HepG2 (cell line): ENCODE measurements at regions not wholly inside any gene's neighbourhood (a gene's known extent, or its start where the extent isn't known, plus 50 kb on each side); places are given as distances from the start of the nearest gene placed in this dataset.

ENCODE experiments used
- CREB1 ChIP-seq, 2 experiments: fragments of 450-650 bp in 1 of 2; IDR thresholded peaks; 2 replicates each; pipeline ENCODE4 v1.6.1; 2016 to 2017; ENCODE audit warnings: control low read depth in 1 of 2, mild to moderate bottlenecking in 1 of 2, missing compliant biosample characterization in 1 of 2, missing genetic modification characterization in 1 of 2
- ETV6 ChIP-seq: sonication (generic); formaldehyde crosslinking; conservative IDR thresholded peaks from 2 replicates; pipeline ENCODE4 v1.4.0; 2020; ENCODE audit warnings: missing genetic modification reagents
- FOXJ3 ChIP-seq: sonication (generic); formaldehyde crosslinking; IDR thresholded peaks from 2 replicates; pipeline ENCODE4 v1.4.0; 2020; ENCODE audit warnings: missing genetic modification reagents, mild to moderate bottlenecking, borderline replicate concordance
- FOXP1 ChIP-seq, 2 experiments: fragments of 450-650 bp in 1 of 2; IDR thresholded peaks; 2 replicates each; pipeline ENCODE4 v1.6.1; 2017 to 2018; ENCODE audit warnings: antibody characterized with exemption in 1 of 2
- GATAD1 ChIP-seq: IDR thresholded peaks from 2 replicates; pipeline ENCODE4 v1.6.1; 2016; ENCODE audit warnings: missing genetic modification reagents, missing compliant biosample characterization
- GFI1 ChIP-seq: sonication (generic); formaldehyde crosslinking; IDR thresholded peaks from 2 replicates; pipeline ENCODE4 v1.5.0; 2020; ENCODE audit warnings: missing genetic modification reagents, mild to moderate bottlenecking, borderline replicate concordance
- HMG20B ChIP-seq: conservative IDR thresholded peaks from 2 replicates; pipeline ENCODE4 v1.6.1; 2016; ENCODE audit warnings: missing genetic modification reagents, missing compliant biosample characterization
- HNF4A ChIP-seq: sonication (generic); formaldehyde crosslinking; IDR thresholded peaks from 2 replicates; pipeline ENCODE4 v1.4.0; 2020; ENCODE audit warnings: missing genetic modification reagents
- MIER3 ChIP-seq: IDR thresholded peaks from 2 replicates; pipeline ENCODE4 v1.6.1; 2016; ENCODE audit warnings: missing compliant biosample characterization, borderline replicate concordance
- MXD4 ChIP-seq: IDR thresholded peaks from 2 replicates; pipeline ENCODE4 v1.6.1; 2016; ENCODE audit warnings: mild to moderate bottlenecking, missing biosample characterization, missing genetic modification reagents
- SAP130 ChIP-seq: IDR thresholded peaks from 2 replicates; pipeline ENCODE4 v1.6.1; 2016; ENCODE audit warnings: low read depth
- SOX6 ChIP-seq, 2 experiments: fragments of 450-650 bp in 1 of 2; sonication (generic) in 1 of 2; formaldehyde crosslinking in 1 of 2; IDR thresholded peaks; 2 replicates each; pipeline versions ENCODE4 v1.4.0 to v1.6.1; 2017 to 2020; ENCODE audit warnings: antibody characterized with exemption in 1 of 2, mild to moderate bottlenecking in 1 of 2, missing genetic modification reagents in 1 of 2
- TBX2 ChIP-seq: sonication (generic); formaldehyde crosslinking; IDR thresholded peaks from 2 replicates; pipeline ENCODE4 v1.5.0; 2020; ENCODE audit warnings: missing genetic modification reagents, mild to moderate bottlenecking, borderline replicate concordance
- ZGPAT ChIP-seq: IDR thresholded peaks from 2 replicates; pipeline ENCODE4 v1.6.1; 2016; ENCODE audit warnings: mild to moderate bottlenecking
- ZKSCAN8 ChIP-seq: IDR thresholded peaks from 2 replicates; pipeline ENCODE4 v1.6.1; 2016; ENCODE audit warnings: borderline replicate concordance, missing genetic modification reagents, missing compliant biosample characterization
- ZNF280D ChIP-seq: sonication (generic); formaldehyde crosslinking; IDR thresholded peaks from 2 replicates; pipeline ENCODE4 v1.5.1; 2020; ENCODE audit warnings: mild to moderate bottlenecking, missing genetic modification reagents
- ZNF292 ChIP-seq: sonication (generic); formaldehyde crosslinking; IDR thresholded peaks from 2 replicates; pipeline ENCODE4 v1.8.1; 2022; ENCODE audit warnings: mild to moderate bottlenecking, low read depth, missing genetic modification reagents, borderline replicate concordance
- ZNF33A ChIP-seq: sonication (generic); formaldehyde crosslinking; IDR thresholded peaks from 2 replicates; pipeline ENCODE4 v1.5.1; 2020; ENCODE audit warnings: missing genetic modification reagents, mild to moderate bottlenecking, moderate library complexity, borderline replicate concordance
- ZNF430 ChIP-seq: sonication (generic); formaldehyde crosslinking; IDR thresholded peaks from 2 replicates; pipeline ENCODE4 v1.9.0; 2021; ENCODE audit warnings: mild to moderate bottlenecking, missing genetic modification reagents
- ZNF460 ChIP-seq: sonication (generic); formaldehyde crosslinking; IDR thresholded peaks from 2 replicates; pipeline ENCODE4 v1.5.1; 2020; ENCODE audit warnings: missing genetic modification reagents, mild to moderate bottlenecking, borderline replicate concordance
- ZNF644 ChIP-seq: IDR thresholded peaks from 2 replicates; pipeline ENCODE4 v1.6.1; 2016; ENCODE audit warnings: low read depth
- TF ChIP-seq, protein P1 (sequence below): sonication (generic); formaldehyde crosslinking; IDR thresholded peaks from 2 replicates; pipeline ENCODE4 v1.4.0; 2020; ENCODE audit warnings: missing genetic modification reagents

- TF ChIP-seq GFI1 (CRISPR knock-in tag) = peak; percentile 96
- TF ChIP-seq SAP130 (CRISPR knock-in tag) = peak; percentile 56
- no peak for TF ChIP-seq CREB1 (IDR thresholded peaks at IDR 0.05)
- TF ChIP-seq CREB1 (CRISPR knock-in tag; IDR thresholded peaks at IDR 0.05) = peak; percentile 54; the same call in 1 of the 2 replicates
- no peak for TF ChIP-seq FOXP1 (IDR thresholded peaks at IDR 0.05)
- TF ChIP-seq FOXP1 (CRISPR knock-in tag; IDR thresholded peaks at IDR 0.05) = peak; percentile 66
- TF ChIP-seq FOXJ3 = peak; percentile 89; the same call in 1 of the 2 replicates
- TF ChIP-seq TBX2 (CRISPR knock-in tag) = peak; percentile 73; the same call in 1 of the 2 replicates
- TF ChIP-seq, protein P1, sequence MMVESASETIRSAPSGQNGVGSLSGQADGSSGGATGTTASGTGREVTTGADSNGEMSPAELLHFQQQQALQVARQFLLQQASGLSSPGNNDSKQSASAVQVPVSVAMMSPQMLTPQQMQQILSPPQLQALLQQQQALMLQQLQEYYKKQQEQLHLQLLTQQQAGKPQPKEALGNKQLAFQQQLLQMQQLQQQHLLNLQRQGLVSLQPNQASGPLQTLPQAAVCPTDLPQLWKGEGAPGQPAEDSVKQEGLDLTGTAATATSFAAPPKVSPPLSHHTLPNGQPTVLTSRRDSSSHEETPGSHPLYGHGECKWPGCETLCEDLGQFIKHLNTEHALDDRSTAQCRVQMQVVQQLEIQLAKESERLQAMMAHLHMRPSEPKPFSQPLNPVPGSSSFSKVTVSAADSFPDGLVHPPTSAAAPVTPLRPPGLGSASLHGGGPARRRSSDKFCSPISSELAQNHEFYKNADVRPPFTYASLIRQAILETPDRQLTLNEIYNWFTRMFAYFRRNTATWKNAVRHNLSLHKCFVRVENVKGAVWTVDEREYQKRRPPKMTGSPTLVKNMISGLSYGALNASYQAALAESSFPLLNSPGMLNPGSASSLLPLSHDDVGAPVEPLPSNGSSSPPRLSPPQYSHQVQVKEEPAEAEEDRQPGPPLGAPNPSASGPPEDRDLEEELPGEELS (CRISPR knock-in tag) = peak; percentile 62
- TF ChIP-seq ZNF33A (CRISPR knock-in tag) = no peak
- 0 out of 2 replicates have a peak, but pooled peaks have one; percentile 32 for TF ChIP-seq GATAD1 (CRISPR knock-in tag)
- TF ChIP-seq ZKSCAN8 (CRISPR knock-in tag) = peak; percentile 31; the same call in 1 of the 2 replicates
- 0 out of 2 replicates have a peak, but pooled peaks have one; percentile 67 for TF ChIP-seq ETV6
- TF ChIP-seq ZNF430 (CRISPR knock-in tag) = peak; percentile 51; the same call in 1 of the 2 replicates
- TF ChIP-seq ZNF460 (CRISPR knock-in tag) = no peak
- peak; percentile 83 for TF ChIP-seq HNF4A (CRISPR knock-in tag)
- 0 out of 2 replicates have a peak, but pooled peaks have one; percentile 75 for TF ChIP-seq HMG20B
- no peak for TF ChIP-seq SOX6 (IDR thresholded peaks at IDR 0.05)
- TF ChIP-seq SOX6 (CRISPR knock-in tag; IDR thresholded peaks at IDR 0.05) = peak; percentile 89
- TF ChIP-seq ZGPAT (CRISPR knock-in tag) = peak; percentile 37; the same call in 1 of the 2 replicates
- peak; percentile 49; the same call in 1 of the 2 replicates for TF ChIP-seq ZNF644 (CRISPR knock-in tag)
- TF ChIP-seq ZNF292 (CRISPR knock-in tag) = peak; percentile 64; the same call in 1 of the 2 replicates
- 0 out of 2 replicates have a peak, but pooled peaks have one; percentile 40 for TF ChIP-seq MXD4 (CRISPR knock-in tag)
- 0 out of 2 replicates have a peak, but pooled peaks have one; percentile 62 for TF ChIP-seq ZNF280D
- TF ChIP-seq MIER3 (CRISPR knock-in tag) = 0 out of 2 replicates have a peak, but pooled peaks have one; percentile 29
Measured at GRCh38 chr16:72309001-72309400, 137.0 kb upstream of the PMFBP1 start (continued).
